Stimulated activated CD8-positive, alpha-beta memory T cell treated with anti-CD3 and anti-CD28 coated beads, Interleukin-4, amount 100 ng/mL, for 1 hour (primary cell): ENCODE measurements at regions not wholly inside any gene's neighbourhood (a gene's known extent, or its start where the extent isn't known, plus 50 kb on each side); places are given as distances from the start of the nearest gene placed in this dataset.

Experiments used
- DNase-seq, 2 donors: peaks; one replicate each; pipeline ENCODE4 v3.0.0-alpha.2; 2020; ENCODE audit warnings: low read depth in 2 of 2, low spot score in 1 of 2

GRCh38 chr22:48704335-48704734 lies 1123.3 kb downstream of the BRD1 start:
- DNase-seq, result no peak

DNA sequence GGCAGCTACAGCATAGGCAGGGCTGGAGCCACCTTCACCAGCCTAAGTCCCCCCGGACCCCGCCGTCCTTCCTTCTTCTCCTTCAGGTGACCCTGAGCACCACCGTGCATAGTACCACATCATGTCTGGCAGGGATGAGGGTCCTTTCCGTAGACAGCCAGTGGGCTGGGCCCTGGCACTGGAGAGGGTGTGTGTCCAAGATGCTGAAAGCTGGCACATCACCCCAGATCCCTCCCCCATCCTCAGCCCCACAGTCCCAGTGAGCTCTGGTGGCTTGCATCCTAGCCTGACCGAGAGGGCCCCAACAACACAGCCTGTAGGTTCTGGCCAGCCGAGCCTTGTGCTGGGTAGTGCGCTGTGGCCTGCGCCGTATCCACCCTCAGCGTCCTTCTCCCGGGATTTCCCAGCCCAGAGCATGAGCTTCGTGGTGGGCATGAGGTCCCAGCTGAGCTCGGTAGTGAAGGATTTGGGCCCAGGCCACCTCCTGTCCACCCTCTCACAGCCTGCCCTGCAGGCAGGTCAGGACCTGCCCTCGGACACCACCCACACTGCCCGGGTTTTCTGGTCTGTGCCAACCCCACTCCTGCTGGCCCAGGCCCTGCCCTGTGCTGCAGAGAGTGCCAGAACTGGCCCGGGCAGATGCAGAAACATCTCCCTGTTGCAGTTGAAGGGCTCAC lies 1124.3 kb downstream of the BRD1 start:
- DNase-seq, result no peak

DNA sequence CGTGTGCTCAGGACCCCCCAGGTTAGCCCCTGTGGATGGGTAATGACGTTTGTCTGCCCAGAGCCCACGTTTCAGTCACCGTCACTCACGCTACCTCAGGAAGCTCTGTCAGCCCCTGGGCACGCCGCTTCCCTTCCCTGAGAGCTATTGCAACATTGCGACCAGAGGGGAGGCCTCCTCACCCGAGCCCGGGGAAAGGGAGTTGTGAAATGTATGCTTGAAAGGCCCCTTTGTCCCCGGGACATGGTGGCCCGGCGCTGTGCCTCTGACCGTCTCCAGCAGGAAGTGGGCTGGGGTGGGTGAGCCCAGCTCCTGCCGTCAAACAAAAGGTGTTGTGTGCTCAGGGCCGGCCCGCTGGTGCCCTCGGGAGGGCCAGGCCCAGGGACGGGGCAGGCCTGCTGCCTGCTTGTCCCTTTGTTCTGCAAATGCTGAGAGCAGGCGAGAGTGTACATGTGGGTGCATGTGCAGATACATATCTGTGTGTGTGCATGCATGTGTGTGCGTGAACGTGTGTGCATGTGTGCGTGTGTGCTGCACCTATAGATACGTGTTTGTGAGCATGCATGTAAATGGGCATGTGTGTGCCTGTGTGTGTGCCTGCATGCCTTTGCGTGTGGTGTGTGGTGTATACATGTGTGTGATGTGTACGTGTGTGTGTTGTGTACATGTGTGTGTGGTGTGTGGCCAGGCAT lies 1125.0 kb downstream of the BRD1 start:
- no peak for DNase-seq

DNA sequence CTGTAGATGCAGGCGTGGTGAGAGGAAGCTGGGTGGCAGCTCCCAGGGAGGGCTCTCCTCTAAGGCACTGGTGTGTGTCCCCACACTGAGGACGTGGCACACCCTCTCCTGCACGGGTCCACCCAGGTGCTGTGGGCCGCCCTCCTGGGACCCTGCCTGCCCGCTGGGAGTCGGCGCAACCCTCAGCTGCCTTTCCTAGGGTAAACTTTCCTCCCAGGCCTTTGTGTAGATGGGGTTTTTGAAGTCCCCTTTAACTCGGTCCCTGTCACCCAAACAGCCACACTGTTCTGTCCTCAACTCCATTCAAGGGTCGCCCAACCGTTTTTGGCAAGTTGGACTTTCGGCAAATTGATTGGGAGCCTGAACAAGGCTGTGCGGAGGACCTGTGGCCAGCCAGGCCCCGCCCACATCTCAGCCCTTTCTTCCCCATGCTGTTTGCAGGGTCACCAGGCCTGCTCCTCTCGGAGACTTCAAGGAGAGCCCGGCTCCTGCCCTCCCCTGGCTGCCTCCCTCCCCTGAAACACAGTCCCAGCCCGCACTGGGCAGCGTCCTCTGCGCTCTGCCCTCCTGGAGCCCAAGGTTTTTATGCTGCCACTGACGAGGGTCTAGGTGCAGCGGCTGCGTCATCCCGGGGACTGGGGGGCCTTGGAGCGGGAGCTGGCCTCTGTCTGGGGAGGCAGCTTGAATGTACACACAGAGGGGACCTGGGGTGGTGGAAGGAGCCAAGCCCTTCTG lies 1126.2 kb downstream of the BRD1 start:
- no peak for DNase-seq

- DNase-seq, result no peak
Measured at GRCh38 chr22:48700566-48701295, 1126.9 kb downstream of the BRD1 start.

- no peak for DNase-seq
Measured at GRCh38 chr22:48700180-48700565, 1127.5 kb downstream of the BRD1 start.

GRCh38 chr22:48699511-48699910 lies 1128.2 kb downstream of the BRD1 start:
- no peak for DNase-seq

- no peak for DNase-seq
Measured at GRCh38 chr22:48698618-48699017, 1129.1 kb downstream of the BRD1 start.

DNA sequence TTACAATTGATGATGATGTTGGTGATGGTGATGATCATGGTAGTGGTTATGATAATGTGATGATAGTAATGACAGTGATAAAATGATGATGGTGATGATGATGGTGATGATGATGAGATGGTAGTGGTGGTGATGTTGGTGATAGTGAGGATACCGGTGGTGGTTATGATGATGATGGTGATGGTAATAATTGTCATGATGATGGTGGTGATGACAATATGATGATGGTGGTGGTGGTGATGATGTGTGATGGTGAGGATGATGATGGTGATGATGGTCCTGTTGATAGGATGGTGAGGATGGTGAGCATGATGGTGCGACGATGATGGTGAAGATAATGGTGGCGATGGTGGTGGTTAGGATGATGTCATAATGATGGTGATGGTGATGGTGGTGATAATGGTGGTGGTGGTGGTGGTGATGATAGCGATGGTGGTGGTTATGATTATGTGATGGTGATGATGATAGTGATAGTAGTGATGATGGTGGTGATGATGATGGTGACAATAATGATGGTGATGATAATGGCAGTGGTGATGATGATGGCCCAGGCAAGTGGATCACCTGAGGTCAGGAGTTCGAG lies 1129.9 kb downstream of the BRD1 start:
- no peak for DNase-seq

GRCh38 chr22:48697223-48697622 lies 1130.5 kb downstream of the BRD1 start:
- no peak for DNase-seq

DNA sequence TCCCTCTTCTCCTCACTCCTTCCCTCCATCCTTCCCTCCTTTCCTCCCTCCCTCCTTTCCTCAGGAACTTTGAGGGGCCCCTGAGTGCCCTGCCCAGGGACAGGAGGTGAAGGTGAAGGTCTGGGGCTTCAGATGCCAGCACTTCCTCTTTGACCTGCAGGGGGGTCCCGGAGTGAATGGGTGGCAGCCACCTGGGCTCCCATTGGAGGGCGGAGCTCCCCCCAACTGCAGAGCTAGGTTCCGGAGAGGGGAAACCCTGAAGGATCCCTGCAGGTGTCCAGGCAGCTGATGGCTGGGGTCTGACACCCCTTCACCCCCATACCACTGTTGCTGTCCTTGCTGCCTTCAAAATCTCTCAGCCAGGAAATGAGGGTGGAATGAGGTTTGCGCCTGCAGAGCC lies 1131.3 kb downstream of the BRD1 start:
- DNase-seq, result no peak

- no peak for DNase-seq
Measured at GRCh38 chr22:48695731-48696305, 1131.9 kb downstream of the BRD1 start.

GRCh38 chr22:48695251-48695650 lies 1132.4 kb downstream of the BRD1 start:
- no peak for DNase-seq

GRCh38 chr22:48694296-48694883 lies 1133.3 kb downstream of the BRD1 start:
- no peak for DNase-seq

- DNase-seq, result no peak
Measured at GRCh38 chr22:48693377-48694135, 1134.1 kb downstream of the BRD1 start.

DNA sequence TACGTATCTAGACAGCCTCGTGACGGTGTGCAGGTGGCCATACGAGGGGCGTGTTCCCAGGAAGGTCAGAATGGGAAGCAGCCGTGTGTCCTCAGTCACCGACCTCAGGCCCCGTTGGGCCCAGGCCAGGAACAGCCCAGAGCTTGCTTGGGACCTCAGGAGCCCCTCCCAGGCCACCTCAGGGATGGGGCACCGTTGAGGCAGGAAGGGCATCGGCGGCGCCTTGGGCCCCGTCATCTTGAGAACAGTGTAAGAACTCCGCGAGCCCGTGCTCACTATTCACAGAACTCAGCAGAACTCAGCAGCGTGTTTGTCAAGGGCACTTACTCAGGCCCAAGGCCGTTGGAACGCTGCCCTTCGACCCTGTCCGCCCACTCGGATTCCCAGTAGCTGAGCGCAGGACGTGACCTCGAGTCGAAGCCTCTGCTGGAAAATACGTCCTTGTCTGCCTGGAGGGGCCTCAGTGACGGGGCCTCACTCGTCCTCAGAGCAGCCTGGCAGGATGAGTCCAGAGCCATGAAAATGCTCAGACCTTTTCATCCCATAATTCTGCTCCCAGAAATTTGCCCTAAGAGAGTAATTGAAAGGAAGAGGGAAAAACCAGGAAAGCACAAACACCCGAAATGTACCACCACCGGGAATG lies 1134.8 kb downstream of the BRD1 start:
- DNase-seq, result no peak

- DNase-seq, result no peak
Measured at GRCh38 chr22:48691431-48691851, 1136.2 kb downstream of the BRD1 start.

DNA sequence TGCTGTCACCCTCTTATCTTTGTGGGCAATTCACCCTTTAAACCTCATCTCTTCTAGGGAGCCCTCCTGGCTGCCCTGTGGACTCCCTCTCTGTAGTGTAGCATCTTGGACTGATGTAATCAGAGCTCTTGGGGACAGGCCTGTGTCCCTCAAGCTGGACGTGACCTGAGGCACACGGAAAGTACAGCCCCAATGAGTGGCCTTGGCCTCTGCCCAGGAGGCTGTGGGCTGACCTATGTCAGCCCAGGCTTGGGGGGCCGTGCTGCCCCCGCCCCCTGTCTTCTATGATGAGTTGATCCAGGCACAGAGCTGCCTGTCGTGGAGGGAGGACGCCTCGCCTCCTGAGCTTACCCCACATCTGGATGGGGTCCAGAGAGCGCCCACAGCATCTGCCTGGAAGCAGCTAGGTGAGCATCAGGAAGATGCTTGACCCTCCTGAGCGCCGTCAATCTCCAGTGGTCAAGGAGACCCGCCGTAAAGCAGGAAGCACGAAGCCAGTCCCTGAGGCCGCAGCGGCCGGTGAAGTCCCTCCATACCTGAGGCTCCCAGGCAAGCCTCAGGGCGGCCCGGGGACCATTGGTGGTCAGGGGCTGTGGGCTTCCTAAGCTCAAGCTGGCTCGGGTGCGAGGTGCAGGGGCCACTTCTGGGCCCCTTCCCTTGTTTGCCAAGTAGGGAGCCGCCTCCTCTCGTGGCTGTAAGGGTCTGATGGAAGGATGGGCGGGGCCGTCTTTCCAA lies 1136.9 kb downstream of the BRD1 start:
- no peak for DNase-seq

DNA sequence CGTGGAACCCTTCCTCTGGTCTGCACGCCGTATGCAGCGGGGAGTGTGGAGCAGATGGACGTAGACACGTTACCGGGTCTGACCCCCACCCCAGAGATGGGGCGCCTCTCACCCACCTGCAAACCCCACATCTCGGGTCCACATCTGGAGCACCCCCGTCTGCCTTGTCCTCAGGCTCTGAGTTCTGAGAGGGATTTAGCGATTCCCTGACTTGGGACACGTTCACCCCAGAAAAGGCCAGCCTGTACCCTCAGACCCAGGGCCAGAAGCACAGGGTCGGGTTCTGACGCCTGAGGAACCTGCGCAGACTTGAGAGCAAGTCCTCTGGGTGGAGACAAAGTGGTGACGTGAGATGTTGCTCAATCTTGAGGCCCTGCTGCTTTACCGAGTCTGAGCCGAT lies 1138.5 kb downstream of the BRD1 start:
- no peak for DNase-seq
